ENCODE measurements at regions not wholly inside any gene's neighbourhood (a gene's known extent, or its start where the extent isn't known, plus 50 kb on each side); places are given as distances from the start of the nearest gene placed in this dataset.

- Mint-ChIP-seq H3K36me3 (ENCODE audit: insufficient read depth) (peaks cover 3% of the 10 kb centered on the region), H3K4me3 (ENCODE audit: low read depth) (peak overlapping the region; percentile 53), H3K9me3 (ENCODE audit: low read depth) (no peaks in the 10 kb centered on the region), H3K4me1 (ENCODE audit: low read depth) (peaks cover 11% of the 10 kb centered on the region), H3K27me3 (peaks cover 40% of the 10 kb centered on the region), H3K27ac (no peak overlapping the region)
- TF ChIP-seq CTCF (IDR thresholded peaks at IDR 0.05; ENCODE audit: unreplicated experiment): no peak
- no peak for DNase-seq (ENCODE audit: low spot score, unreplicated experiment)
Measured at GRCh38 chrX:40152741-40153344, 55.1 kb upstream of the BCOR start.

DNA sequence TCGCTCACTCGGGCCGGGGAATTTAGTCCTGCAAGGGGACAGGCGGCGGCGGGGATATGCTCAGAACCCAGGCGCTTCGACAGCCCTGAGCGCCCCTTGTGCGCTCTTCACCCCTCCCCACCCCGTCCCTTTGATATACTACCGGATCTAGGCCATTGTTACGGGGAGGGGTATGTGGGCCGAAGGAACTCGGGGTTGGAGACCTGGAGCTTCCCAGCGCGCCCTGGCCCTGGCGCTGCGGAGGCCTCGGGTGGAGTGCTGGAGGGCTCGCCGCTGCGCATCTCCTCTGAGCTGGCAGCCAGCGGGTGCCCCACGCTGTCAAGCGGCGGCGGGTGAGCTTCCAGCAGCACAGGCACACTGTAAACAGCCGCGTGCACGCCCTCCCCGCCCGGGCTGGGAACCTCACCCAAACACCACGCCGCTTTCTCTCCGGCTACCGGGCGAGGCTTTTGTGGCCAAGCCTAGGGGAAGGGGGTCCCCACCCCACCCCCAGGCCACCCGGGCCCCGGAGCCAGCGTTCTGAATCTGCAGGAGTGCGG, 54.5 kb upstream of the BCOR start:
- peaks cover 39% of the 10 kb centered on the region for H3K27me3 Mint-ChIP-seq
- H3K4me1 Mint-ChIP-seq (ENCODE audit: low read depth): peaks cover 12% of the 10 kb centered on the region
- TF ChIP-seq CTCF (IDR thresholded peaks at IDR 0.05; ENCODE audit: unreplicated experiment): no peak

GRCh38 chrX:40151211-40152172, 53.7 kb upstream of the BCOR start:
- Mint-ChIP-seq H3K27me3 (peaks cover 38% of the 10 kb centered on the region), H3K36me3 (ENCODE audit: insufficient read depth) (peaks cover 3% of the 10 kb centered on the region), H3K27ac (no peak overlapping the region), H3K4me1 (ENCODE audit: low read depth) (peaks cover 14% of the 10 kb centered on the region), H3K4me3 (ENCODE audit: low read depth) (peak overlapping the region; percentile 24), H3K9me3 (ENCODE audit: low read depth) (no peaks in the 10 kb centered on the region)
- no peak for TF ChIP-seq CTCF (IDR thresholded peaks at IDR 0.05; ENCODE audit: unreplicated experiment)
- no peak for DNase-seq (ENCODE audit: low spot score, unreplicated experiment)

More for the DNA sequence above, 54.5 kb upstream of the BCOR start:
- H3K36me3 Mint-ChIP-seq (ENCODE audit: insufficient read depth): peaks cover 3% of the 10 kb centered on the region
- no peaks in the 10 kb centered on the region for H3K9me3 Mint-ChIP-seq (ENCODE audit: low read depth)
- peak overlapping the region; percentile 24 for H3K4me3 Mint-ChIP-seq (ENCODE audit: low read depth)
- H3K27ac Mint-ChIP-seq: no peak overlapping the region
- no peak for DNase-seq (ENCODE audit: low spot score, unreplicated experiment)

GRCh38 chrX:40150503-40150902, 52.7 kb upstream of the BCOR start:
- H3K4me3 Mint-ChIP-seq (ENCODE audit: low read depth): no peak overlapping the region

More at GRCh38 chrX:40150503-40150902, 52.7 kb upstream of the BCOR start:
- H3K27ac Mint-ChIP-seq: no peak overlapping the region
- peaks cover 3% of the 10 kb centered on the region for H3K36me3 Mint-ChIP-seq (ENCODE audit: insufficient read depth)
- no peak for DNase-seq (ENCODE audit: low spot score, unreplicated experiment)
- H3K4me1 Mint-ChIP-seq (ENCODE audit: low read depth): peaks cover 14% of the 10 kb centered on the region
- H3K9me3 Mint-ChIP-seq (ENCODE audit: low read depth): no peaks in the 10 kb centered on the region
- peaks cover 38% of the 10 kb centered on the region for H3K27me3 Mint-ChIP-seq
- no peak for TF ChIP-seq CTCF (IDR thresholded peaks at IDR 0.05; ENCODE audit: unreplicated experiment)

Measured in progenitor cell of endocrine pancreas (in vitro differentiated cells).